Neural progenitor cell (in vitro differentiated cells): ENCODE measurements at regions not wholly inside any gene's neighbourhood (a gene's known extent, or its start where the extent isn't known, plus 50 kb on each side); places are given as distances from the start of the nearest gene placed in this dataset.

ENCODE experiments used
- CTCF ChIP-seq: fragments of 200-600 bp; sonication (generic); IDR thresholded peaks from 2 replicates; pipeline ENCODE4 v1.5.1; 2017; ENCODE audit warnings: antibody characterized with exemption, mild to moderate bottlenecking
- EZH2 ChIP-seq: fragments of 200-600 bp; sonication (generic); IDR thresholded peaks from 2 replicates; pipeline ENCODE4 v1.6.1; 2017; ENCODE audit warnings: antibody characterized with exemption, mild to moderate bottlenecking, moderate library complexity

DNA sequence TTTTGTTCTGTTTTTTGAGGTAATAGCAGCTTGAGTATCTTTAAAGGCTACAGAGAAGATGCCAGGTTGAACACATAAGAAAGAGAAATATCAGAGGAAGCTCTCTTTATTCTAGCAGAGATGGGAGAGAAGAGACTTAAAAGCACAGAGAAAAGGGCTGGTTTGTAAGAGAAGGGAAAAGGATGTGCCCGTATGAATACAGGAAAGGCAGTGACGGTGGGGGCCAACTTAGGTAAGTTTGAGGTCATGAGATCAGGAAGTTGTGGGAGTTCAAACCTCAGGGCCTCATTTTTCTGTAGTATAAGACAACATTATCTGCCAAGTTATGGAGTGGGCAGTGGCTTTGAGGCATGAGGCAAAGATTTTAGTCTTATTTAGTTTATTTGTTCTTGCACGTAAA is 121.3 kb upstream of the S100G start:
- no peak for TF ChIP-seq CTCF
- no peak for TF ChIP-seq EZH2
